Thymus (tissue), 11 donors: ENCODE measurements at regions not wholly inside any gene's neighbourhood (a gene's known extent, or its start where the extent isn't known, plus 50 kb on each side); places are given as distances from the start of the nearest gene placed in this dataset.

Experiments
- DNase-seq, 9 donors: peaks; one replicate each; pipeline ENCODE4 v3.0.0-alpha.2; 2013; ENCODE audit warnings: low spot score in 9 of 9, low read depth in 6 of 9, missing footprints in 1 of 9
- H3K27ac ChIP-seq, 2 donors: one replicate each; pipeline ENCODE4 v1.5.1; 2013; ENCODE audit warnings: control low read depth in 1 of 2, low read depth in 1 of 2, low read length in 1 of 2, mild to moderate bottlenecking in 1 of 2, moderate library complexity in 1 of 2
- H3K27me3 ChIP-seq, 2 donors: one replicate each; pipeline ENCODE4 v1.5.1; 2013; ENCODE audit warnings: low read length in 1 of 2; ENCODE audit not compliant: control insufficient read depth in 2 of 2, insufficient read depth in 1 of 2
- H3K36me3 ChIP-seq, 2 donors: one replicate each; pipeline ENCODE4 v1.5.1; 2013; ENCODE audit warnings: low read length in 1 of 2, mild to moderate bottlenecking in 1 of 2, moderate library complexity in 1 of 2; ENCODE audit not compliant: control insufficient read depth in 2 of 2, insufficient read depth in 2 of 2
- H3K4me1 ChIP-seq, 2 donors: one replicate each; pipeline ENCODE4 v1.5.1; 2013; ENCODE audit warnings: low read length in 2 of 2; ENCODE audit not compliant: control insufficient read depth in 2 of 2, insufficient read depth in 2 of 2
- H3K4me3 ChIP-seq, 2 donors: one replicate each; pipeline ENCODE4 v1.5.1; 2013; ENCODE audit warnings: low read length in 2 of 2, control low read depth in 1 of 2, mild to moderate bottlenecking in 1 of 2
- H3K9me3 ChIP-seq, 2 donors: one replicate each; pipeline ENCODE4 v1.5.1; 2013; ENCODE audit warnings: low read length in 1 of 2, mild to moderate bottlenecking in 1 of 2; ENCODE audit not compliant: control insufficient read depth in 2 of 2, insufficient read depth in 1 of 2
- WGBS: extraction: QIAGEN DNeasy Blood & Tissue Kit; methylation state at CpG from one replicate; pipeline ENCODE4 v1.1.7; 2013; 5-methylcytosine and 5-hydroxymethylcytosine counted together
- donor health status: healthy.

- Histone ChIP-seq H3K27ac (no peak overlapping the region), H3K4me1 (no peaks in the 10 kb centered on the region), H3K27me3 (no peaks in the 10 kb centered on the region), H3K9me3 (no peaks in the 10 kb centered on the region), H3K36me3 (no peaks in the 10 kb centered on the region), H3K4me3 (no peak overlapping the region)
- WGBS: 95% methylated on average over 4 of the region's 4 CpGs
- no peak for DNase-seq
These were observed 185.8 kb upstream of the GPR26 start for GRCh38 chr10:123480344-123480743.

GRCh38 chr10:123480845-123481244 lies 185.3 kb upstream of the GPR26 start:
- no peak overlapping the region for H3K27ac ChIP-seq
- no peaks in the 10 kb centered on the region for H3K27me3 ChIP-seq
- H3K36me3 ChIP-seq: no peaks in the 10 kb centered on the region
- H3K9me3 ChIP-seq: no peaks in the 10 kb centered on the region
- no peaks in the 10 kb centered on the region for H3K4me1 ChIP-seq
- H3K4me3 ChIP-seq: no peak overlapping the region
- DNase-seq: no peak
- WGBS: 94% methylated on average over 9 of the region's 9 CpGs

GRCh38 chr10:123484722-123485121 lies 181.4 kb upstream of the GPR26 start:
- Histone ChIP-seq H3K4me3 (no peak overlapping the region), H3K27ac (no peak overlapping the region), H3K36me3 (no peaks in the 10 kb centered on the region), H3K4me1 (no peaks in the 10 kb centered on the region), H3K9me3 (no peaks in the 10 kb centered on the region), H3K27me3 (no peaks in the 10 kb centered on the region)
- 89% methylated on average over 2 of the region's 2 CpGs for WGBS
- no peak for DNase-seq

DNA sequence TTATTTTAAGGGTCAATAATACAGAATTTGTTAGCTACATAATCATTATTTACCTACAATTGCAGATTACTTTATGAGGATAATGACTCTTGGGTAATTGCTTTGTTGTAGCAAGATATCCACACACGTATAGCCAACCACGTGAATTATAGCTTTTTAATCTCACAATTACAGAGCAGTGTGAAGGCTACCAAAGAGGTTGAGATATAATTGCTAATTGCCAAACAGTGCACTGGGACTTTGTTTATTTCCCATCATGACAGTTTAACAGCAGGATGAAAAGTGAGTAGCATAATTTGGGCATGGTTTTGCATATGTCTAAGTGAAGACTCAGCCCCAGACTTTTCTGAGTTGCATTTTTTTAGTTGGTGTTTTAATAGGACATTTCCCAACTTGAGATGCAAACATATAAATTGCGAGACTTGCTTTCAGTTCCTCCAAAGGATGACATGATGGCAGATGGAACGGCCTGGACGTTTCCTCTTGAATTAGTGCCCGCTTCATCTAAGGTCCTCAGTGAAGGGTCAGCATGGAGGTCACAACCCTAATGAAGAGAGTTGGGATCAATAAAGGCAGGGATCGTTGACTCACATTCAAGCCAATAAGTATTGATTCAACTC lies 180.7 kb upstream of the GPR26 start:
- WGBS: 84% methylated on average over 7 of the region's 7 CpGs
- Histone ChIP-seq H3K27me3 (no peaks in the 10 kb centered on the region), H3K36me3 (no peaks in the 10 kb centered on the region), H3K4me1 (no peaks in the 10 kb centered on the region), H3K27ac (no peak overlapping the region), H3K9me3 (no peaks in the 10 kb centered on the region), H3K4me3 (no peak overlapping the region)
- no peak for DNase-seq

DNA sequence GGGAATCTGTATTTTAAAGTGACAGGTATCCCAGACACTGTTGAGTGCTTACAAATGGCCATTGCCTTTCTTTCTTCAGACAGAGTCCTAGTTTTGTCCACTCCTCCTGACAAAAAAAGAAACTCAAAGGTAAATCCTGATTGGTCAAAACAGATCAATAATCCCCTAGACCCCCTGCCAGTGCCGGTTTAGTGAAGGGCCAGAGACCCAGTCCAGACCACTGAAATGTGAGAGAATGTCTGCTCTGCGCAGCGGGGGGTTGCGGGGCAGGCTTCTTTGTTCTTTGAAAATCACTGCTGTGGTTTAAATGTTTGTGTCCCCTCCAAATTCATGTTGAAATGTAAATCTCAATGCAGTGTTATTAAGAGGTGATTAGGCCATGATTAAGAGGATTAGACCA lies 177.7 kb upstream of the GPR26 start:
- Histone ChIP-seq H3K4me1 (no peaks in the 10 kb centered on the region), H3K27me3 (peaks cover 0 to 5% of the 10 kb centered on the region in 2 donors), H3K9me3 (no peaks in the 10 kb centered on the region), H3K27ac (no peak overlapping the region), H3K4me3 (no peak overlapping the region), H3K36me3 (no peaks in the 10 kb centered on the region)
- DNase-seq: no peak
- WGBS: 84% methylated on average over 4 of the region's 4 CpGs

DNA sequence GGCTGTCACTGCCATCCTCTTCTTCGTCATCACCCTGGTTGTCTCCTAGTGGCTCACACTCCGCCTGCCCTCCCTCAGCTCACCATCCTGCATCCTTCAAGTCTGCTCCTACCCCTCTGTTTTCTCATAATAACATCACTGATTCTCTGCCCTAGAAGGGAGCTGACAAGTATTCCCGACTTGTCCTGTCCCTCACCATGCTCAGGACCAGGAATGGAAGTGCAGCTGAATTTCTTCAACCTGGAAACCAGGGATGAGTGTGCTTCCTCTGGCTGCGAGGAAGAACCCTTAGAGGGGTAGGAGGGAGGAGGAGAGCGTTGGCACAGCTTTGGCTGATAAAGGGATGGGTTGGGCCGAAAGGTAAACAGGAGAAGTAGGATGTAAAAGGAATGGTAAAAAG lies 174.8 kb upstream of the GPR26 start:
- H3K27ac ChIP-seq: no peak overlapping the region
- DNase-seq: no peak
- 82% methylated on average over 6 of the region's 6 CpGs for WGBS
- no peaks in the 10 kb centered on the region for H3K9me3 ChIP-seq
- peaks cover 0 to 5% of the 10 kb centered on the region in 2 donors for H3K27me3 ChIP-seq
- H3K36me3 ChIP-seq: no peaks in the 10 kb centered on the region
- H3K4me1 ChIP-seq: no peaks in the 10 kb centered on the region
- no peak overlapping the region for H3K4me3 ChIP-seq

DNA sequence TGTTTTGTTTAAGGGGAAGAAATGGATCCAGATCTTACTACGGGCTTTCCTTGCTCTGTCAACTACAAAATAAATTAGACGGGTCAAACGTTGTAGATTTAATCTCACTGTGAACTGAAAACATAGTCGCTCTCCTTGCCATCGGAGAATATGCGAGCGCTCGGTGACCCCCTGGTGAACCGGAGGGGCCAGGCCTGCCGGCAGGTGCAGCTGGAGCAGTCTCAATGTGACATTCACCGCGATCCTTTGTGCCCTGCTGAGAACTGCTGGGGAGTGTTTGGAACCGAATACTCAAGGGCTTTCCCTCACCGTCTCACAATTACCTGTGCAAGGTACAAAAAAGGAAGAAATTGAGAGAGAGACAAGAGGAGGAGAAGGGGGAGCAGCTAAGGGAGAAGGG lies 174.1 kb upstream of the GPR26 start:
- Histone ChIP-seq H3K27me3 (peaks cover 0 to 5% of the 10 kb centered on the region in 2 donors), H3K4me1 (no peaks in the 10 kb centered on the region), H3K27ac (no peak overlapping the region), H3K9me3 (no peaks in the 10 kb centered on the region), H3K4me3 (no peak overlapping the region), H3K36me3 (no peaks in the 10 kb centered on the region)
- WGBS: 52% methylated on average over 14 of the region's 14 CpGs
- DNase-seq: no peak

DNA sequence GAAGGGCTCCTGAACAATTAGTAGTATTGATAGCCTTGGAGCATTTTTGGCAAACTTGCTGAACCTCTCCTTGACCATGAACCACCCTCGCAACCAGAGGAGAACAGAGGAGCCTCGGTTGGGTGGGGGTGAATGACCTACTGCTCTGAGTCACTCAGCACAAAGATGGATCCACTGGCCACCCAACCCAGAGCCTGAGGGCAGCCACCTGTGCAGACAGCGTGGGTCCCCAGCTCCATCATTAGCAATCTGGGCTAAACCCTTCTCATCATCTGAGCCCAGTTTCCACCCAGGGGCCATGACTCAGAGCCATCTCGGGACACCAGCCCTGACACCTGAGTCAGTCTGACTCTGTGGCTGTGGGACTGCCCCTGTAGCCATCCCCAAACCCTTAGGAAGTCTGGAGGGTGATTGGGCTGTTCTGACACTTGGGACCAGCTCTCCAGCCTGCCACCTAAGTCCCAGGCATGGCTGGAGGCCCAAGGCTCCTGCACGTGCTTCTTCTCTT lies 171.8 kb upstream of the GPR26 start:
- 90% methylated on average over 5 of the region's 5 CpGs for WGBS
- H3K27me3 ChIP-seq: peaks cover 0 to 5% of the 10 kb centered on the region in 2 donors
- no peak for DNase-seq

GRCh38 chr10:123496375-123496774 lies 169.8 kb upstream of the GPR26 start:
- no peaks in the 10 kb centered on the region for H3K4me1 ChIP-seq
- H3K27me3 ChIP-seq: peaks cover 0 to 5% of the 10 kb centered on the region in 2 donors
- H3K9me3 ChIP-seq: no peaks in the 10 kb centered on the region
- WGBS: 88% methylated on average over 6 of the region's 6 CpGs
- H3K36me3 ChIP-seq: no peaks in the 10 kb centered on the region
- H3K27ac ChIP-seq: no peak overlapping the region
- no peak for DNase-seq
- no peak overlapping the region for H3K4me3 ChIP-seq

More for the DNA sequence above, 171.8 kb upstream of the GPR26 start:
- H3K36me3 ChIP-seq: no peaks in the 10 kb centered on the region
- H3K27ac ChIP-seq: no peak overlapping the region
- H3K4me1 ChIP-seq: no peaks in the 10 kb centered on the region
- no peak overlapping the region for H3K4me3 ChIP-seq
- no peaks in the 10 kb centered on the region for H3K9me3 ChIP-seq
